Trophoblast cell (in vitro differentiated cells and primary cell): ENCODE measurements at regions not wholly inside any gene's neighbourhood (a gene's known extent, or its start where the extent isn't known, plus 50 kb on each side); places are given as distances from the start of the nearest gene placed in this dataset.
A peak's percentile ranks its signal among the peaks of the same experiment; 100 is the strongest.

ENCODE experiments used
- DNase-seq, 2 donors: peaks; one replicate each; pipeline ENCODE4 v3.0.0-alpha.2; 2016
- H2AFZ ChIP-seq: 2 replicates; pipeline ENCODE4 v1.6.1; 2013; ENCODE audit warnings: low read length, moderate library complexity, mild to moderate bottlenecking; ENCODE audit not compliant: insufficient read depth, poor library complexity
- H2AK5ac ChIP-seq: 2 replicates; pipeline ENCODE4 v1.6.1; 2013; ENCODE audit warnings: mild to moderate bottlenecking, low read length
- H2BK120ac ChIP-seq: 2 replicates; pipeline ENCODE4 v1.6.1; 2013; ENCODE audit warnings: low read length, mild to moderate bottlenecking, moderate library complexity; ENCODE audit not compliant: insufficient read depth, poor library complexity
- H2BK12ac ChIP-seq: 2 replicates; pipeline ENCODE4 v1.6.1; 2013; ENCODE audit warnings: mild to moderate bottlenecking, low read length, moderate library complexity
- H2BK5ac ChIP-seq: 2 replicates; pipeline ENCODE4 v1.6.1; 2013; ENCODE audit warnings: low read length, low read depth, moderate library complexity, mild to moderate bottlenecking; ENCODE audit not compliant: poor library complexity
- H3K14ac ChIP-seq: 2 replicates; pipeline ENCODE4 v1.6.1; 2013; ENCODE audit warnings: mild to moderate bottlenecking, low read length
- H3K18ac ChIP-seq: 2 replicates; pipeline ENCODE4 v1.6.1; 2013; ENCODE audit warnings: mild to moderate bottlenecking, low read length
- H3K23ac ChIP-seq: 2 replicates; pipeline ENCODE4 v1.6.1; 2013; ENCODE audit warnings: low read length
- H3K27ac ChIP-seq: 2 replicates; pipeline ENCODE4 v1.5.1; 2013; ENCODE audit warnings: low read depth, mild to moderate bottlenecking, inconsistent platforms, low read length, moderate library complexity
- H3K27me3 ChIP-seq: 2 replicates; pipeline ENCODE4 v1.6.1; 2013; ENCODE audit warnings: inconsistent platforms, mild to moderate bottlenecking, low read length, moderate library complexity; ENCODE audit not compliant: insufficient read depth
- H3K36me3 ChIP-seq, 2 experiments: 1 replicate in 1 of 2; 2 replicates in 1 of 2; pipeline ENCODE4 v1.6.1; 2013; ENCODE audit warnings: low read length in 2 of 2, mild to moderate bottlenecking in 2 of 2, moderate library complexity in 1 of 2; ENCODE audit not compliant: insufficient read depth in 2 of 2, control insufficient read depth in 1 of 2
- H3K4ac ChIP-seq: 2 replicates; pipeline ENCODE4 v1.6.1; 2013; ENCODE audit warnings: low read depth, mild to moderate bottlenecking, low read length, moderate library complexity
- H3K4me1 ChIP-seq, 2 experiments: 1 replicate in 1 of 2; 2 replicates in 1 of 2; pipeline ENCODE4 v1.6.1; 2013; ENCODE audit warnings: low read length in 2 of 2, mild to moderate bottlenecking in 2 of 2, moderate library complexity in 1 of 2; ENCODE audit not compliant: insufficient read depth in 2 of 2, control insufficient read depth in 1 of 2
- H3K4me2 ChIP-seq: 2 replicates; pipeline ENCODE4 v1.6.1; 2013; ENCODE audit warnings: inconsistent platforms, mild to moderate bottlenecking, low read length, moderate library complexity
- H3K4me3 ChIP-seq: 2 replicates; pipeline ENCODE4 v1.5.1; 2013; ENCODE audit warnings: mild to moderate bottlenecking, low read depth, low read length, inconsistent platforms
- H3K79me1 ChIP-seq: one replicate; pipeline ENCODE4 v1.6.1; 2013; ENCODE audit warnings: low read length
- H3K79me2 ChIP-seq: 2 replicates; pipeline ENCODE4 v1.6.1; 2013; ENCODE audit warnings: low read length, mild to moderate bottlenecking; ENCODE audit not compliant: control insufficient read depth, insufficient read depth, poor library complexity
- H3K9ac ChIP-seq: 2 replicates; pipeline ENCODE4 v1.6.1; 2013; ENCODE audit warnings: mild to moderate bottlenecking, low read length
- H3K9me3 ChIP-seq: 2 replicates; pipeline ENCODE4 v1.6.1; 2013; ENCODE audit warnings: low read depth, mild to moderate bottlenecking, control low read depth, inconsistent platforms, low read length; ENCODE audit not compliant: insufficient read depth
- H4K12ac ChIP-seq: 2 replicates; pipeline ENCODE4 v1.6.1; 2013; ENCODE audit warnings: low read depth, mild to moderate bottlenecking, low read length, moderate library complexity
- H4K8ac ChIP-seq: 2 replicates; pipeline ENCODE4 v1.6.1; 2013; ENCODE audit warnings: low read depth, mild to moderate bottlenecking, low read length, moderate library complexity
- H4K91ac ChIP-seq: one replicate; pipeline ENCODE4 v1.6.1; 2013; ENCODE audit warnings: low read depth, mild to moderate bottlenecking, low read length, moderate library complexity
- WGBS: extraction: QIAGEN DNeasy Blood & Tissue Kit; methylation state at CpG from one replicate; pipeline ENCODE4 v1.1.7; 2013; ENCODE audit warnings: missing lambda C conversion rate; ENCODE audit not compliant: insufficient read length, insufficient coverage; ENCODE audit errors: extremely low coverage; 5-methylcytosine and 5-hydroxymethylcytosine counted together

DNA sequence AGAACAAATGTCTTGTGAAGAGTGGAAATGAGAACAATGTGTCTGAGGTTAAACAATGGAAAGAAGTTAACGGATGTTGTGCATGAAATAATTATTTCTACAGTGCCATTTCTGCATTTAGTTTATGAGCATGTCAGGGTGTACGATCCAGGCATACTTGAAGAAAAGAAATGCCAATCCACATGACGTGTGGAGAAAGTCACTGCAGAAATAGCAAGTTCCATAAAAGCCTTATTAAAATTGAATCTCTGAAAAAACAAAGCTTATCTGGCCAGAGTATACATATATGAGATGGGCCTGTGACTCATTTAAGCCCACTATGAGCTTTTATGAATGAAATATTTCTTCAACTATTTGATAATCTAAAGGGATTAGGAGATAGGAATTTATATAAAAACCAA is 426.1 kb downstream of the EFNB2 start:
- no peak overlapping the region for H3K9ac ChIP-seq
- no peaks in the 10 kb centered on the region for H3K9me3 ChIP-seq
- H2AFZ ChIP-seq, result no peak overlapping the region
- H4K91ac ChIP-seq, result no peak overlapping the region
- H2BK12ac ChIP-seq, result no peak overlapping the region
- H3K4ac ChIP-seq, result no peak overlapping the region
- no peaks in the 10 kb centered on the region for H3K27me3 ChIP-seq
- no peak overlapping the region for H3K4me2 ChIP-seq
- no peak overlapping the region for H2AK5ac ChIP-seq
- no peak overlapping the region for H2BK120ac ChIP-seq
- peaks cover 2% of the 10 kb centered on the region for H3K79me1 ChIP-seq
- H4K8ac ChIP-seq, result no peak overlapping the region
- H3K4me3 ChIP-seq, result no peak overlapping the region
- no peak overlapping the region for H3K14ac ChIP-seq
- no peak overlapping the region for H2BK5ac ChIP-seq
- H3K23ac ChIP-seq, result no peak overlapping the region
- DNase-seq, result peak in 1 of 2 donors; percentile 43
- no peak overlapping the region for H3K18ac ChIP-seq
- H3K4me1 ChIP-seq, result peaks cover 2% of the 10 kb centered on the region in 2 experiments
- WGBS, result no CpG with 5 or more reads among the region's 3 CpGs
- H4K12ac ChIP-seq, result no peak overlapping the region
- H3K36me3 ChIP-seq, result no peaks in the 10 kb centered on the region
- H3K27ac ChIP-seq, result no peak overlapping the region
- no peaks in the 10 kb centered on the region for H3K79me2 ChIP-seq

GRCh38 chr13:106108346-106108745 is 427.1 kb downstream of the EFNB2 start:
- H2AFZ ChIP-seq, result no peak overlapping the region
- H3K23ac ChIP-seq, result no peak overlapping the region
- H2AK5ac ChIP-seq, result no peak overlapping the region
- H3K27me3 ChIP-seq, result no peaks in the 10 kb centered on the region
- no peak overlapping the region for H4K12ac ChIP-seq
- H3K4me2 ChIP-seq, result no peak overlapping the region
- no peak overlapping the region for H2BK12ac ChIP-seq
- WGBS, result no CpG with 5 or more reads among the region's 9 CpGs
- H3K4ac ChIP-seq, result no peak overlapping the region
- peaks cover 2% of the 10 kb centered on the region for H3K79me1 ChIP-seq
- no peak overlapping the region for H4K91ac ChIP-seq
- H3K18ac ChIP-seq, result no peak overlapping the region
- no peak overlapping the region for H3K4me3 ChIP-seq
- no peak for DNase-seq
- no peak overlapping the region for H4K8ac ChIP-seq
- no peak overlapping the region for H3K14ac ChIP-seq
- H2BK5ac ChIP-seq, result no peak overlapping the region
- H3K9me3 ChIP-seq, result no peaks in the 10 kb centered on the region
- no peaks in the 10 kb centered on the region for H3K36me3 ChIP-seq
- no peak overlapping the region for H2BK120ac ChIP-seq
- no peak overlapping the region for H3K9ac ChIP-seq
- peaks cover 6 to 8% of the 10 kb centered on the region in 2 experiments for H3K4me1 ChIP-seq
- H3K79me2 ChIP-seq, result no peaks in the 10 kb centered on the region
- H3K27ac ChIP-seq, result no peak overlapping the region

- Histone ChIP-seq H4K12ac (no peak overlapping the region), H2BK120ac (no peak overlapping the region), H3K23ac (no peak overlapping the region), H4K91ac (no peak overlapping the region), H3K4me3 (no peak overlapping the region), H2BK12ac (no peak overlapping the region), H4K8ac (no peak overlapping the region), H3K79me1 (peaks cover 2% of the 10 kb centered on the region), H3K9ac (no peak overlapping the region), H3K4ac (no peak overlapping the region), H3K27ac (no peak overlapping the region), H3K9me3 (no peaks in the 10 kb centered on the region), H2BK5ac (no peak overlapping the region), H2AFZ (no peak overlapping the region), H2AK5ac (no peak overlapping the region), H3K79me2 (no peaks in the 10 kb centered on the region), H3K4me2 (no peak overlapping the region), H3K14ac (no peak overlapping the region), H3K4me1 (peaks cover 6 to 8% of the 10 kb centered on the region in 2 experiments), H3K18ac (no peak overlapping the region), H3K27me3 (no peaks in the 10 kb centered on the region), H3K36me3 (no peaks in the 10 kb centered on the region)
- DNase-seq, result no peak
- WGBS, result no CpG with 5 or more reads among the region's 7 CpGs
Observed at GRCh38 chr13:106107061-106107460, 428.4 kb downstream of the EFNB2 start.

GRCh38 chr13:106105153-106105552 is 430.3 kb downstream of the EFNB2 start:
- H3K4me1 ChIP-seq, result peaks cover 14 to 15% of the 10 kb centered on the region in 2 experiments
- no peak overlapping the region for H3K23ac ChIP-seq
- H2AK5ac ChIP-seq, result no peak overlapping the region
- no peak overlapping the region for H3K14ac ChIP-seq
- no peaks in the 10 kb centered on the region for H3K27me3 ChIP-seq
- H3K9me3 ChIP-seq, result no peaks in the 10 kb centered on the region
- H3K79me2 ChIP-seq, result no peaks in the 10 kb centered on the region
- no peak overlapping the region for H3K18ac ChIP-seq
- no peak overlapping the region for H2BK12ac ChIP-seq
- H4K12ac ChIP-seq, result no peak overlapping the region
- no peak for DNase-seq
- no peak overlapping the region for H3K4me3 ChIP-seq
- H3K79me1 ChIP-seq, result peaks cover 3% of the 10 kb centered on the region
- H3K36me3 ChIP-seq, result no peaks in the 10 kb centered on the region
- H4K91ac ChIP-seq, result no peak overlapping the region
- H3K9ac ChIP-seq, result no peak overlapping the region
- H2BK5ac ChIP-seq, result no peak overlapping the region
- WGBS, result no CpG with 5 or more reads among the region's 1 CpG
- H2AFZ ChIP-seq, result no peak overlapping the region
- no peak overlapping the region for H4K8ac ChIP-seq
- H2BK120ac ChIP-seq, result no peak overlapping the region
- no peak overlapping the region for H3K4ac ChIP-seq
- H3K27ac ChIP-seq, result no peak overlapping the region
- no peak overlapping the region for H3K4me2 ChIP-seq
